Vagina (tissue), 2 donors: ENCODE measurements at regions not wholly inside any gene's neighbourhood (a gene's known extent, or its start where the extent isn't known, plus 50 kb on each side); places are given as distances from the start of the nearest gene placed in this dataset.

Experiments used
- CTCF ChIP-seq, 3 experiments: fragments of 450-650 bp in 2 of 3; fragments of 200-600 bp in 1 of 3; sonication (generic) in 1 of 3; IDR thresholded peaks; one replicate each; pipeline ENCODE4 v1.5.1; 2017 to 2019; ENCODE audit warnings: antibody characterized with exemption in 3 of 3, mild to moderate bottlenecking in 2 of 3, moderate library complexity in 2 of 3
- POLR2AphosphoS5 ChIP-seq, 2 donors: sonication (generic); formaldehyde crosslinking; IDR thresholded peaks; one replicate each; pipeline ENCODE4 v1.9.0; 2017; ENCODE audit warnings: antibody characterized with exemption in 2 of 2, mild to moderate bottlenecking in 2 of 2, low read depth in 1 of 2; ENCODE audit not compliant: insufficient read depth in 1 of 2

- TF ChIP-seq CTCF (IDR thresholded peaks at IDR 0.05) (no peak), POLR2AphosphoS5 (IDR thresholded peaks at IDR 0.05; ENCODE audit: insufficient read depth in 1 of 2, low read depth in 1 of 2) (no peak)
Measured at GRCh38 chr2:242030226-242030575, 160.7 kb downstream of the RTP5 start.
